IPS-15b (cell line): ENCODE measurements at regions not wholly inside any gene's neighbourhood (a gene's known extent, or its start where the extent isn't known, plus 50 kb on each side); places are given as distances from the start of the nearest gene placed in this dataset.

Experiments
- H3K27me3 ChIP-seq: one replicate; pipeline ENCODE4 v1.6.1; 2013; ENCODE audit warnings: low read length; ENCODE audit not compliant: control insufficient read depth, insufficient read depth
- H3K36me3 ChIP-seq: one replicate; pipeline ENCODE4 v1.6.1; 2013; ENCODE audit warnings: low read length; ENCODE audit not compliant: control insufficient read depth, insufficient read depth
- H3K4me1 ChIP-seq: one replicate; pipeline ENCODE4 v1.6.1; 2013; ENCODE audit warnings: mild to moderate bottlenecking, low read length; ENCODE audit not compliant: control insufficient read depth, insufficient read depth
- H3K4me3 ChIP-seq: one replicate; pipeline ENCODE4 v1.5.1; 2013; ENCODE audit warnings: low read depth, low read length
- H3K9ac ChIP-seq: one replicate; pipeline ENCODE4 v1.6.1; 2013; ENCODE audit warnings: low read depth, mild to moderate bottlenecking, low read length
- H3K9me3 ChIP-seq: one replicate; pipeline ENCODE4 v1.6.1; 2013; ENCODE audit warnings: mild to moderate bottlenecking, low read length; ENCODE audit not compliant: control insufficient read depth, insufficient read depth

DNA sequence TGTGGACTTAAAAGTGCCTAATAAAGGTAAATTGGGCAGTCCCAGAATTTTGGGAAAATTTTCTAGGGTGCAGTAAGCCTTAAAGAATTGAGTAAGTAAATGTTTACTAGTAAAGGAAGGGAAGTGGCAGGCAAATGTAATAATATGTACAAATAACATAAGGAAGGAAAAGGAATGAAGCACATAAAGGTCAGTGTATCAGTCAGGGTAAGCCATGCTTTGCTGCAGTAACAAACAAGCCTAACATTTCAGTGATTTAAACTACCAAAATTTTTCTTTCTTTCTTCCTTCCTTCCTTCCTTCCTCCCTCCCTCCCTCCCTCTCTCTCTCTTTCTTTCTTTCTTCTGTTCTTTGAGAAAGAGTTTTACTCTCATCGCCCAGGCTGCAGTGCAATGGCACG lies 117.5 kb downstream of the HAO1 start:
- Histone ChIP-seq H3K9me3 (no peaks in the 10 kb centered on the region), H3K27me3 (no peaks in the 10 kb centered on the region), H3K4me3 (no peak overlapping the region), H3K9ac (no peak overlapping the region), H3K36me3 (no peaks in the 10 kb centered on the region), H3K4me1 (no peaks in the 10 kb centered on the region)

GRCh38 chr20:7828437-7828836 lies 111.8 kb downstream of the HAO1 start:
- no peaks in the 10 kb centered on the region for H3K36me3 ChIP-seq
- no peaks in the 10 kb centered on the region for H3K4me1 ChIP-seq

DNA sequence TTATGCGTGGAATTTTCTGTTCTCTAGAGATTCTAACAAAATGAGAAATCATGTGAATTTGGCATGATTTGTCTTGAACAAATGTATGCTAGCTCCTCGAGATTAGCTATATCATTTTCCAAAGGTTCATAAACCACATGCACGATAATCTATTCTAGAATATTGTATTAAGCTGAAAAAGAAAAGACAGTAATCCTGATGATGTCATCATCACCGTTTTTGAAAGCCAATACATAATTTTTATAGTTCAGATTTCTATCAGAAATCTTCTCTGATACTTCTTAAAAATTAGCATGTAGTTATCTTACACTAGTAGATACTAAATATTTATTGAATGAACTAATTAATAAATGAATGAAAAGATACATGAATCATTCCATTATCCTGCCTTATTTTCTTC lies 111.2 kb downstream of the HAO1 start:
- Histone ChIP-seq H3K9ac (no peak overlapping the region), H3K27me3 (no peaks in the 10 kb centered on the region), H3K9me3 (no peaks in the 10 kb centered on the region), H3K4me1 (no peaks in the 10 kb centered on the region), H3K36me3 (no peaks in the 10 kb centered on the region), H3K4me3 (no peak overlapping the region)

More at GRCh38 chr20:7828437-7828836, 111.8 kb downstream of the HAO1 start:
- no peaks in the 10 kb centered on the region for H3K27me3 ChIP-seq
- H3K4me3 ChIP-seq: no peak overlapping the region
- no peak overlapping the region for H3K9ac ChIP-seq
- no peaks in the 10 kb centered on the region for H3K9me3 ChIP-seq

GRCh38 chr20:7829776-7830175 lies 110.5 kb downstream of the HAO1 start:
- no peaks in the 10 kb centered on the region for H3K27me3 ChIP-seq
- no peaks in the 10 kb centered on the region for H3K4me1 ChIP-seq
- H3K9me3 ChIP-seq: no peaks in the 10 kb centered on the region
- H3K9ac ChIP-seq: no peak overlapping the region
- no peaks in the 10 kb centered on the region for H3K36me3 ChIP-seq
- no peak overlapping the region for H3K4me3 ChIP-seq
